ENCODE measurements at regions not wholly inside any gene's neighbourhood (a gene's known extent, or its start where the extent isn't known, plus 50 kb on each side); places are given as distances from the start of the nearest gene placed in this dataset.

GRCh38 chr9:7394002-7394774, 405.4 kb downstream of the DMAC1 start:
- DNase-seq (ENCODE audit: low read depth): no peak

GRCh38 chr9:7392148-7392547, 407.4 kb downstream of the DMAC1 start:
- DNase-seq (ENCODE audit: low read depth): no peak

GRCh38 chr9:7388755-7389154, 410.8 kb downstream of the DMAC1 start:
- DNase-seq (ENCODE audit: low read depth): no peak

GRCh38 chr9:7387840-7388239, 411.7 kb downstream of the DMAC1 start:
- DNase-seq (ENCODE audit: low read depth): no peak

- DNase-seq (ENCODE audit: low read depth): no peak
Observed at GRCh38 chr9:7382304-7382703, 417.3 kb downstream of the DMAC1 start.

GRCh38 chr9:7377489-7377888, 422.1 kb downstream of the DMAC1 start:
- DNase-seq (ENCODE audit: low read depth): no peak

- no peak for DNase-seq (ENCODE audit: low read depth)
Observed at GRCh38 chr9:7376833-7377232, 422.7 kb downstream of the DMAC1 start.

GRCh38 chr9:7376213-7376612, 423.4 kb downstream of the DMAC1 start:
- no peak for DNase-seq (ENCODE audit: low read depth)

GRCh38 chr9:7375013-7375511, 424.5 kb downstream of the DMAC1 start:
- DNase-seq (ENCODE audit: low read depth): no peak

- no peak for DNase-seq (ENCODE audit: low read depth)
Observed at GRCh38 chr9:7370988-7371387, 428.6 kb downstream of the DMAC1 start.

GRCh38 chr9:7370381-7370780, 429.2 kb downstream of the DMAC1 start:
- no peak for DNase-seq (ENCODE audit: low read depth)

- no peak for DNase-seq (ENCODE audit: low read depth)
Observed at GRCh38 chr9:7369384-7369821, 430.2 kb downstream of the DMAC1 start.

GRCh38 chr9:7368410-7369292, 430.9 kb downstream of the DMAC1 start:
- DNase-seq (ENCODE audit: low read depth): no peak

GRCh38 chr9:7367726-7368125, 431.9 kb downstream of the DMAC1 start:
- no peak for DNase-seq (ENCODE audit: low read depth)

- DNase-seq (ENCODE audit: low read depth): no peak
Observed at GRCh38 chr9:7366121-7366520, 433.5 kb downstream of the DMAC1 start.

GRCh38 chr9:7363777-7364477, 435.7 kb downstream of the DMAC1 start:
- DNase-seq (ENCODE audit: low read depth): no peak

- DNase-seq (ENCODE audit: low read depth): no peak
Observed at GRCh38 chr9:7360513-7360912, 439.1 kb downstream of the DMAC1 start.

- no peak for DNase-seq (ENCODE audit: low read depth)
Observed at GRCh38 chr9:7358876-7359275, 440.7 kb downstream of the DMAC1 start.

GRCh38 chr9:7354704-7355103, 444.9 kb downstream of the DMAC1 start:
- DNase-seq (ENCODE audit: low read depth): no peak

- DNase-seq (ENCODE audit: low read depth): no peak
Observed at GRCh38 chr9:7348692-7349091, 450.9 kb downstream of the DMAC1 start.

GRCh38 chr9:7347556-7347955, 452.0 kb downstream of the DMAC1 start:
- no peak for DNase-seq (ENCODE audit: low read depth)

GRCh38 chr9:7346144-7346543, 453.4 kb downstream of the DMAC1 start:
- no peak for DNase-seq (ENCODE audit: low read depth)
